ENCODE measurements at regions not wholly inside any gene's neighbourhood (a gene's known extent, or its start where the extent isn't known, plus 50 kb on each side); places are given as distances from the start of the nearest gene placed in this dataset.

- H3K27ac ChIP-seq = no peak overlapping the region
- H3K36me3 ChIP-seq = no peaks in the 10 kb centered on the region
- 75 to 85% methylated on average over 2 of the region's 2 CpGs for WGBS, 2 donors (ENCODE audit: low coverage in 1 of 2)
- H3K4me3 ChIP-seq = no peak overlapping the region
- H3K4me1 ChIP-seq = no peaks in the 10 kb centered on the region
- H3K27me3 ChIP-seq = no peaks in the 10 kb centered on the region
- TF ChIP-seq POLR2A (IDR thresholded peaks at IDR 0.05) = no peak
- TF ChIP-seq CTCF (IDR thresholded peaks at IDR 0.05) = no peak
- TF ChIP-seq POLR2AphosphoS5 (IDR thresholded peaks at IDR 0.05) = no peak
- no peak for TF ChIP-seq EP300 (IDR thresholded peaks at IDR 0.05)
- no peak for ATAC-seq
- H3K9me3 ChIP-seq = peaks cover 0 to 14% (median 0%) of the 10 kb centered on the region in 3 donors
These were observed 1102.8 kb upstream of the INTU start for GRCh38 chr4:126529997-126530396.

- H3K36me3 ChIP-seq = no peaks in the 10 kb centered on the region
- no peak overlapping the region for H3K27ac ChIP-seq
- no peak for TF ChIP-seq POLR2A (IDR thresholded peaks at IDR 0.05)
- TF ChIP-seq POLR2AphosphoS5 (IDR thresholded peaks at IDR 0.05) = no peak
- no peak for TF ChIP-seq CTCF (IDR thresholded peaks at IDR 0.05)
- TF ChIP-seq EP300 (IDR thresholded peaks at IDR 0.05) = no peak
- ATAC-seq = no peak
- H3K4me3 ChIP-seq = no peak overlapping the region
- H3K9me3 ChIP-seq = peaks cover 0 to 5% (median 0%) of the 10 kb centered on the region in 3 donors
- no peaks in the 10 kb centered on the region for H3K27me3 ChIP-seq
- H3K4me1 ChIP-seq = no peaks in the 10 kb centered on the region
These were observed 1101.7 kb upstream of the INTU start for GRCh38 chr4:126530996-126531585.

- H3K27me3 ChIP-seq = no peaks in the 10 kb centered on the region
- ATAC-seq = no peak
- no peak overlapping the region for H3K4me3 ChIP-seq
- TF ChIP-seq CTCF (IDR thresholded peaks at IDR 0.05) = no peak
- TF ChIP-seq POLR2AphosphoS5 (IDR thresholded peaks at IDR 0.05) = no peak
- TF ChIP-seq EP300 (IDR thresholded peaks at IDR 0.05) = no peak
- no peak for TF ChIP-seq POLR2A (IDR thresholded peaks at IDR 0.05)
- no peaks in the 10 kb centered on the region for H3K36me3 ChIP-seq
- 100% methylated on average over 1 of the region's 1 CpG for WGBS, 2 donors (ENCODE audit: low coverage in 1 of 2)
- H3K9me3 ChIP-seq = no peaks in the 10 kb centered on the region
- H3K27ac ChIP-seq = no peak overlapping the region
- no peaks in the 10 kb centered on the region for H3K4me1 ChIP-seq
These were observed 1100.2 kb upstream of the INTU start for GRCh38 chr4:126532527-126532926.

- no peak for ATAC-seq
- TF ChIP-seq POLR2A (IDR thresholded peaks at IDR 0.05) (no peak), EP300 (IDR thresholded peaks at IDR 0.05) (no peak), POLR2AphosphoS5 (IDR thresholded peaks at IDR 0.05) (no peak), CTCF (IDR thresholded peaks at IDR 0.05) (no peak)
- Histone ChIP-seq H3K27ac (no peak overlapping the region), H3K4me1 (no peaks in the 10 kb centered on the region), H3K27me3 (no peaks in the 10 kb centered on the region), H3K36me3 (no peaks in the 10 kb centered on the region), H3K9me3 (no peaks in the 10 kb centered on the region), H3K4me3 (no peak overlapping the region)
- 45 to 47% methylated on average over 5 of the region's 5 CpGs for WGBS, 2 donors (ENCODE audit: low coverage in 1 of 2)
These were observed 1099.5 kb upstream of the INTU start for GRCh38 chr4:126533146-126533805.

- no peak for ATAC-seq
- no peak overlapping the region for H3K4me3 ChIP-seq
- WGBS, 2 donors (ENCODE audit: low coverage in 1 of 2) = 91 to 94% methylated on average over 3 of the region's 3 CpGs
- TF ChIP-seq EP300 (IDR thresholded peaks at IDR 0.05) (no peak), POLR2AphosphoS5 (IDR thresholded peaks at IDR 0.05) (no peak), POLR2A (IDR thresholded peaks at IDR 0.05) (no peak), CTCF (IDR thresholded peaks at IDR 0.05) (no peak)
- H3K9me3 ChIP-seq = no peaks in the 10 kb centered on the region
- no peaks in the 10 kb centered on the region for H3K4me1 ChIP-seq
- no peak overlapping the region for H3K27ac ChIP-seq
- H3K27me3 ChIP-seq = no peaks in the 10 kb centered on the region
- no peaks in the 10 kb centered on the region for H3K36me3 ChIP-seq
These were observed 1093.0 kb upstream of the INTU start for GRCh38 chr4:126539771-126540170.
